AG04449 (cell line): ENCODE measurements at regions not wholly inside any gene's neighbourhood (a gene's known extent, or its start where the extent isn't known, plus 50 kb on each side); places are given as distances from the start of the nearest gene placed in this dataset.

Source experiments
- CTCF ChIA-PET: fragments of 350-600 bp; formaldehyde crosslinking; extraction: SDS; loops from one replicate; lab custom pipeline; 2021; ENCODE audit warnings: antibody characterized with exemption; lab: Yijun Ruan, JAX
- POLR2A ChIA-PET: fragments of 400-600, 350-600 bp; formaldehyde crosslinking; extraction: SDS; loops from one replicate; lab custom pipeline; 2020; ENCODE audit warnings: antibody characterized with exemption, inconsistent platforms; lab: Yijun Ruan, JAX
- DNase-seq: peaks from one replicate; pipeline ENCODE4 v3.0.0-alpha.2; 2010; ENCODE audit warnings: low read depth, low spot score
- H3K4me3 ChIP-seq: 2 replicates; pipeline ENCODE4 v1.5.1; 2011; ENCODE audit warnings: low read depth, mild to moderate bottlenecking, control low read depth, low read length
- CTCF ChIP-seq: IDR thresholded peaks from one replicate; pipeline ENCODE4 v1.5.1; 2011; ENCODE audit warnings: mild to moderate bottlenecking, moderate library complexity, low read length, control low read depth, inconsistent platforms; ENCODE audit not compliant: insufficient read depth; ENCODE audit errors: missing control alignments

DNA sequence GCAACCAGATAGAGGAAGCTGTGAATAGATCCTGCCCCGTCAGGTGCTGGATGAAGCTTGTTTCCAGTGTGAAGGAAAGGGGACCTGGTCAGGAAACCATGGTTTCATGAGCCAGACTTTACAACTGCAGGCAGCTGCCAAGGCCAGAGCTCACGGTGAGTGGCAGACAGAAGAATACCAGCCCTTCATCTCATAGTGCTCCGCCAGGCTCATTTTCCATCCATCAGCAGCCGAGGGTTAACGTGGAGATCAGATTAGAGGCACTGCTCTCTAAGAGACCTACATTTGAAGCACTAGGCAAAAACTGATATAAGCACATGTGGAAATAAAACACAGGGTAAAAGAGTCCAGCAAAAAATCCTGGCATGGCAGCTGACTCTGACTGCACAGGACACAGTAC is 172.4 kb downstream of the CD24 start:
- CTCF ChIA-PET, result no interaction called here
- TF ChIP-seq CTCF, result no peak
- H3K4me3 ChIP-seq, result no peak overlapping the region
- DNase-seq, result no peak
- POLR2A ChIA-PET, result no interaction called here

GRCh38 chr6:106801256-106801655 is 171.9 kb downstream of the QRSL1 start:
- ChIA-PET CTCF (no interaction called here), POLR2A (no interaction called here)
- no peak overlapping the region for H3K4me3 ChIP-seq
- no peak for TF ChIP-seq CTCF
- no peak for DNase-seq

GRCh38 chr6:106800379-106800778 is 171.0 kb downstream of the QRSL1 start:
- CTCF ChIA-PET, result no interaction called here
- DNase-seq, result no peak
- H3K4me3 ChIP-seq, result no peak overlapping the region
- POLR2A ChIA-PET, result no interaction called here
- TF ChIP-seq CTCF, result no peak

DNA sequence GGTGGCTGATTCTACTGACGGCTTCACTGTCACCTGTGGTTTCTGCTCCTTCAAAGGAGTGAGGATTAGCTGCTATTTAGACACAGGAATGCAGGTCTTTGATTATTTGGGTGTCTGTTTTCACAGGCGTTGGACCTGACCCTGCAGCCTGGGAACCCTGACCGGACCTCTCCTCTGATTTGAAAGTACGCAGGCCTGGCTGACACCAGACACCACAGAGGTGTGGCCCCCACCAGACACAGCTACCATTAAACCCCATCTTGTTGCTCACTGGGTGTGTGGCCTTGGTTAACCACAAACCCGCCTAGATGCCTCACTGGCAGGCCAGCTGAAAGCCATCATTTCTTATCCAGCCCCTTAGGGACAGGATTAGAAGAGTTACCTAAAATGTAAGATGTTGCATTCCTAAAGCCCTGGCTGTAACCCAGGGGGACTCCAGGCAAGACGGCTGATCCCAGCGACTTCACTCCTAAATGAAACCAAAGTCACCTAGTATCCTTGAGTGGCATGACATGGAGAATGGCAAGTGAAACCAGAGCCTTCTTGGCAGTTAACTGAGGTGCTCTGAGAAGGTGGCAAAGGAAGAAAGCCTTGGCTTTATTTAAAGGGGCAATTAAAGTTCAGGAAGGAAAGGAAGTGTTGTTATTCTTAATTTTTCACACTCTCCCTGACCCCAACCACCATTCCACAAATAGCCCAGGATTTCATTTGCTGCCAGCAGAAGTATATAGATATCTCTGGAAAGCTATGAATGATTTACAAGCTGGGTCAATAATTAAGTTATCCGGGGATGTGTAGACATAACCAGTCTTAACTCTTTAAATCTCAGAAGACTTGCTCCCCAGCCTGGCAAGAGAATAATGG is 169.9 kb downstream of the QRSL1 start:
- ChIA-PET POLR2A (no interaction called here), CTCF (no interaction called here)
- no peak for DNase-seq
- TF ChIP-seq CTCF, result no peak
- H3K4me3 ChIP-seq, result no peak overlapping the region

- H3K4me3 ChIP-seq, result no peak overlapping the region
- TF ChIP-seq CTCF, result no peak
- CTCF ChIA-PET, result no interaction called here
- POLR2A ChIA-PET, result no interaction called here
- DNase-seq, result no peak
These were observed 167.8 kb downstream of the QRSL1 start for GRCh38 chr6:106797186-106797585.

- H3K4me3 ChIP-seq, result no peak overlapping the region
- no peak for TF ChIP-seq CTCF
- DNase-seq, result no peak
- ChIA-PET CTCF (no interaction called here), POLR2A (no interaction called here)
These were observed 167.4 kb downstream of the QRSL1 start for GRCh38 chr6:106796781-106797180.
